ENCODE measurements at regions not wholly inside any gene's neighbourhood (a gene's known extent, or its start where the extent isn't known, plus 50 kb on each side); places are given as distances from the start of the nearest gene placed in this dataset.

- TF ChIP-seq CTCF (conservative IDR thresholded peaks at IDR 0.05; ENCODE audit: low read length) (no peak), EZH2phosphoT487 (IDR thresholded peaks at IDR 0.05; ENCODE audit: borderline replicate concordance, low read depth, low read length) (no peak)
These were observed 178.3 kb downstream of the TRIB2 start for GRCh38 chr2:12895017-12895416.
